GM19397 (cell line): ENCODE measurements at regions not wholly inside any gene's neighbourhood (a gene's known extent, or its start where the extent isn't known, plus 50 kb on each side); places are given as distances from the start of the nearest gene placed in this dataset.
A peak's percentile ranks its signal among the peaks of the same experiment; 100 is the strongest.
"Not testable (repeated sequence)": the region's sequence is repeated elsewhere in the genome, so short reads cannot be mapped to it uniquely, and the experiment has no call there.

Source experiments
- ATAC-seq: cut with Tn5 transposase; IDR thresholded peaks from one replicate; pipeline ENCODE4 v1.9.1; 2021; ENCODE audit warnings: mild to moderate bottlenecking, moderate library complexity; ENCODE audit not compliant: unreplicated experiment

- ATAC-seq: no peak
Measured at GRCh38 chr6:152811785-152812184, 61.2 kb downstream of the VIP start.

- ATAC-seq: no peak
Measured at GRCh38 chr6:152815230-152815872, 64.8 kb downstream of the VIP start.

- no peak for ATAC-seq
Measured at GRCh38 chr6:152816055-152816454, 65.5 kb downstream of the VIP start.

- ATAC-seq: no peak
Measured at GRCh38 chr6:152821525-152821924, 70.9 kb downstream of the VIP start.

DNA sequence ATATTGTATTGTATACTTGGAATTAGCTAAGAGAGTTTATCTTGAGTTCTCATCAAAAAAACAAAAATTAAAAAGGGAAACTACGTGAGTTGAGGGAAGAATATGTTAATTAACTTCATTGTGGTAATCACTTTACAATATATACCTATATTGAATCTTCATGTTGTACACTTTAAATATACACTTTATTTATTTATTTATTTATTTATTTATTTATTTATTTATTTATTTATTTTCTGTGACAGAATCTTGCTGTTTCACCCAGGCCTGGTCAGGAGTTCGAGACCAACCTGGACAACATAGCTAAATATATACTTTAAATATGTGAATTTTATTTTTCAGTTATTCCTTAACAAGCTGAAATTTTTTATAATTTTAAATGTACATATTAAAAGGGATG is 74.1 kb downstream of the VIP start:
- no peak for ATAC-seq

GRCh38 chr6:152828431-152828830 is 77.8 kb downstream of the VIP start:
- no peak for ATAC-seq

- not testable (repeated sequence) for ATAC-seq
Measured at GRCh38 chr6:152834366-152834765, 83.8 kb downstream of the VIP start.

- no peak for ATAC-seq
Measured at GRCh38 chr6:152836523-152836922, 85.9 kb downstream of the VIP start.

- no peak for ATAC-seq
Measured at GRCh38 chr6:152845421-152845820, 94.8 kb downstream of the VIP start.

GRCh38 chr6:152846825-152847224 is 96.2 kb downstream of the VIP start:
- no peak for ATAC-seq

- no peak for ATAC-seq
Measured at GRCh38 chr6:152848919-152849318, 98.3 kb downstream of the VIP start.

DNA sequence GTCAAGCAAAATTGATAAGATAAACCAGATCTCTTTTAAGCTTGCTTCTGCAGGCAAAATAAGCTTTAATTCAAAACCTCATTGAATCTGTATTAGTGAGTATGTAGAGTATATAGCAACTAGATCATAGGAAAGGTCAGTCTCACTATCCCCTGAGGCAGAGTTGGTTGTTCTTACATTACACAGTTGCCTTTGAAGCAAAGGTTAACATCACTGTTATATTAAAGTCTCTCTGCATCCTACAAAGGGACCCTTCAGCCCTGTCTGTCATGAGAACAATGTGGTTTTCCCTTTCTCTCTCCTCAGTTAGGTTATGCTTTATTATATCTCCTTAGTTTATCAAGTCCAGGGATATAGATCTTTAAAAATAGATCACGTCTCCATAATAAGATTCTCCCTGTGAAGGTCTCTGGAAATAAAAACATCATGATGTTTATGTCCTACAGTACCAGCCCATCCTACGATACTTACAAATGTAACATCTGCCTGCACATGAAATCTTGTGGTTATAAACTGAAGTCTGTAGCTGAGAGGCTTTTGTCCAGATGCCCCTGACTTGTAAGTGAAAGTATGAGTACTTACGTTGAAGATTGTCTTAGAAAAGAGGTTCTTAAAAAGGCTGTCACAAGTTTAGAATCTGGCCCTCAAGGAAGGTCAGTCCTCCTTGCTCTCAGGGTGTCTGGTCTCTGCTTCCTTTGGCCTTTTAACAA is 103.6 kb downstream of the VIP start:
- ATAC-seq: no peak

GRCh38 chr6:152858141-152858540 is 107.5 kb downstream of the VIP start:
- ATAC-seq: no peak

- no peak for ATAC-seq
Measured at GRCh38 chr6:152859225-152859624, 108.6 kb downstream of the VIP start.

GRCh38 chr6:152863618-152864326 is 113.2 kb downstream of the VIP start:
- ATAC-seq: peak; percentile 88

GRCh38 chr6:152874267-152874666 is 108.6 kb downstream of the FBXO5 start:
- no peak for ATAC-seq

GRCh38 chr6:152874846-152875568 is 107.8 kb downstream of the FBXO5 start:
- ATAC-seq: no peak

GRCh38 chr6:152879681-152880080 is 103.2 kb downstream of the FBXO5 start:
- ATAC-seq: no peak

- no peak for ATAC-seq
Measured at GRCh38 chr6:152893187-152893586, 89.7 kb downstream of the FBXO5 start.

- ATAC-seq: no peak
Measured at GRCh38 chr6:152896923-152897322, 85.9 kb downstream of the FBXO5 start.

DNA sequence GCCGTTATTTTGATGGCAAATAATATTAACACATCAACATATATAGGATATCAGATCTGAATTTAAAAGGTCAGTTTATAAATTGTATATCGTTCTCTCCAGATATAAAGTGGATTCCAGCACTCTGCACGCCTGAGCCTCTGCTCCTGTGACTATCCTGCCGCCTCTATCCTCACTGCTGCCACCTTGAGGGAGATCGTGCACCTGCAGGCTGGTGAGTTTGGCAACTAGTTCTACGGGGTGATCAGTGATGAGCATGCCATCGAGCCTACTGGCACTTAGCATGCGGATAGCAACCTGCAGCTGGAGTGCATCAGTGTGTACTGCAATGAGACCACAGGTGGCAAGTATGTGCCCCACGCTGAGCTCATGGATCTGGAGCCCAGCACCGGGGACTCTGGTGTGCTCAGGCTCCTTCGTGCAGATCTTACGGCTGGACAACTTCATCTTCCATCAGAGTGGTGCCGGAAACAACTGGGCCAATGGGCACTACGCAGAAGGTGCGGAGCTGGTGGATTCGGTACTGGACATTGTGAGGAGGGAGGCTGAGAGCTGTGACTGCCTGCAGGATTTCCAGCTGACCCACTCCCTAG is 84.9 kb downstream of the FBXO5 start:
- peak; percentile 99 for ATAC-seq
